Activated CD8-positive, alpha-beta T cell treated with anti-CD3 and anti-CD28 coated beads, Interleukin-2, amount 10 ng/mL, durations not matched to agents 7 days and 5 days (primary cell): ENCODE measurements at regions not wholly inside any gene's neighbourhood (a gene's known extent, or its start where the extent isn't known, plus 50 kb on each side); places are given as distances from the start of the nearest gene placed in this dataset.

Experiments used
- ATAC-seq: fragments of 150-1000 bp; cut with Tn5 transposase; one replicate; pipeline ENCODE4 v1.10.0; 2021; ENCODE audit warnings: moderate library complexity
- CTCF ChIA-PET: fragments of 350-600 bp; sonication (Branson Sonifier 250); formaldehyde crosslinking; loops from one replicate; lab custom pipeline; 2021; ENCODE audit warnings: antibody characterized with exemption; lab: Charles Lee
- POLR2A ChIA-PET: fragments of 350-600 bp; sonication (Branson Sonifier 250); formaldehyde crosslinking; loops from one replicate; lab custom pipeline; 2021; ENCODE audit warnings: antibody characterized with exemption; lab: Charles Lee
- DNase-seq: peaks from one replicate; pipeline ENCODE4 v3.0.0-alpha.2; 2020
- H3K27ac Mint-ChIP-seq: one replicate; pipeline ENCODE4 v1.8.0; 2021; ENCODE audit warnings: mild to moderate bottlenecking, mixed read lengths
- H3K27me3 Mint-ChIP-seq: one replicate; pipeline ENCODE4 v1.8.0; 2021; ENCODE audit warnings: low read depth, mixed read lengths
- H3K36me3 Mint-ChIP-seq: one replicate; pipeline ENCODE4 v1.8.0; 2021; ENCODE audit warnings: low read depth, mixed read lengths
- H3K4me1 Mint-ChIP-seq: one replicate; pipeline ENCODE4 v1.8.0; 2021; ENCODE audit warnings: low read depth, mixed read lengths
- H3K4me3 Mint-ChIP-seq: one replicate; pipeline ENCODE4 v1.8.0; 2021; ENCODE audit warnings: mild to moderate bottlenecking, mixed read lengths
- H3K9me3 Mint-ChIP-seq: one replicate; pipeline ENCODE4 v1.8.0; 2022; ENCODE audit warnings: mixed read lengths; ENCODE audit not compliant: insufficient read depth

- H3K27me3 Mint-ChIP-seq: peaks cover 59% of the 10 kb centered on the region
- ATAC-seq (no peak), DNase-seq (no peak)
- no peaks in the 10 kb centered on the region for H3K9me3 Mint-ChIP-seq
- ChIA-PET POLR2A (no interaction called here), CTCF (no interaction called here)
- no peaks in the 10 kb centered on the region for H3K4me1 Mint-ChIP-seq
- H3K27ac Mint-ChIP-seq: no peak overlapping the region
- H3K4me3 Mint-ChIP-seq: no peak overlapping the region
- H3K36me3 Mint-ChIP-seq: no peaks in the 10 kb centered on the region
Measured at GRCh38 chr1:47510282-47510811, 72.5 kb downstream of the FOXD2 start.

- DNase-seq (no peak), ATAC-seq (no peak)
- no peak overlapping the region for H3K27ac Mint-ChIP-seq
- no peaks in the 10 kb centered on the region for H3K9me3 Mint-ChIP-seq
- H3K27me3 Mint-ChIP-seq: peaks cover 45% of the 10 kb centered on the region
- H3K4me3 Mint-ChIP-seq: no peak overlapping the region
- no peaks in the 10 kb centered on the region for H3K4me1 Mint-ChIP-seq
- no peaks in the 10 kb centered on the region for H3K36me3 Mint-ChIP-seq
- POLR2A ChIA-PET: no interaction called here
- CTCF ChIA-PET: no interaction called here
Measured at GRCh38 chr1:47511825-47512224, 74.0 kb downstream of the FOXD2 start.

GRCh38 chr1:47513393-47513792 lies 75.5 kb downstream of the FOXD2 start:
- Mint-ChIP-seq H3K4me3 (no peak overlapping the region), H3K36me3 (no peaks in the 10 kb centered on the region), H3K27me3 (peaks cover 41% of the 10 kb centered on the region), H3K4me1 (no peaks in the 10 kb centered on the region), H3K27ac (no peak overlapping the region), H3K9me3 (no peaks in the 10 kb centered on the region)
- no peak for ATAC-seq
- DNase-seq: no peak
- POLR2A ChIA-PET: no interaction called here
- CTCF ChIA-PET: no interaction called here

- ChIA-PET CTCF (no interaction called here), POLR2A (no interaction called here)
- H3K9me3 Mint-ChIP-seq: no peaks in the 10 kb centered on the region
- no peak overlapping the region for H3K27ac Mint-ChIP-seq
- ATAC-seq: no peak
- DNase-seq: no peak
- no peaks in the 10 kb centered on the region for H3K4me1 Mint-ChIP-seq
- H3K27me3 Mint-ChIP-seq: peaks cover 34% of the 10 kb centered on the region
- no peak overlapping the region for H3K4me3 Mint-ChIP-seq
- no peaks in the 10 kb centered on the region for H3K36me3 Mint-ChIP-seq
Measured at GRCh38 chr1:47514229-47514628, 76.4 kb downstream of the FOXD2 start.

- ATAC-seq: no peak
- Mint-ChIP-seq H3K27ac (no peak overlapping the region), H3K4me3 (no peak overlapping the region), H3K9me3 (no peaks in the 10 kb centered on the region), H3K4me1 (no peaks in the 10 kb centered on the region), H3K36me3 (no peaks in the 10 kb centered on the region), H3K27me3 (peaks cover 31% of the 10 kb centered on the region)
- no peak for DNase-seq
- CTCF ChIA-PET: no interaction called here
- POLR2A ChIA-PET: no interaction called here
Measured at GRCh38 chr1:47515164-47515789, 77.4 kb downstream of the FOXD2 start.

- H3K27ac Mint-ChIP-seq: no peak overlapping the region
- H3K4me1 Mint-ChIP-seq: no peaks in the 10 kb centered on the region
- no peak overlapping the region for H3K4me3 Mint-ChIP-seq
- H3K27me3 Mint-ChIP-seq: peaks cover 26% of the 10 kb centered on the region
- no peaks in the 10 kb centered on the region for H3K36me3 Mint-ChIP-seq
- ChIA-PET POLR2A (no interaction called here), CTCF (interaction anchor here (1.3 to 1.4 kb wide), 3 partner anchors 12 to 208 kb away, joined by 3 to 6 read pairs (median 3); no protein-coding TSS in a partner anchor)
- no peaks in the 10 kb centered on the region for H3K9me3 Mint-ChIP-seq
- ATAC-seq (no peak), DNase-seq (no peak)
Measured at GRCh38 chr1:47517946-47518345, 80.1 kb downstream of the FOXD2 start.

GRCh38 chr1:47519491-47519890 lies 81.6 kb downstream of the FOXD2 start:
- no peak overlapping the region for H3K27ac Mint-ChIP-seq
- H3K4me1 Mint-ChIP-seq: no peaks in the 10 kb centered on the region
- ATAC-seq: no peak
- H3K27me3 Mint-ChIP-seq: peaks cover 31% of the 10 kb centered on the region
- CTCF ChIA-PET: interaction anchor here (1.3 kb wide), 1 partner anchor 9 kb away, joined by 4 read pairs; no protein-coding TSS in a partner anchor
- no peak overlapping the region for H3K4me3 Mint-ChIP-seq
- POLR2A ChIA-PET: no interaction called here
- no peaks in the 10 kb centered on the region for H3K36me3 Mint-ChIP-seq
- H3K9me3 Mint-ChIP-seq: no peaks in the 10 kb centered on the region
- DNase-seq: no peak

- Mint-ChIP-seq H3K4me1 (no peaks in the 10 kb centered on the region), H3K27ac (no peak overlapping the region), H3K9me3 (no peaks in the 10 kb centered on the region), H3K36me3 (no peaks in the 10 kb centered on the region), H3K4me3 (no peak overlapping the region), H3K27me3 (peaks cover 33% of the 10 kb centered on the region)
- ATAC-seq (no peak), DNase-seq (no peak)
- CTCF ChIA-PET: interaction anchor here (1.3 kb wide), 1 partner anchor 9 kb away, joined by 4 read pairs; no protein-coding TSS in a partner anchor
- POLR2A ChIA-PET: no interaction called here
Measured at GRCh38 chr1:47519971-47520370, 82.1 kb downstream of the FOXD2 start.

- ChIA-PET POLR2A (no interaction called here), CTCF (no interaction called here)
- Mint-ChIP-seq H3K36me3 (no peaks in the 10 kb centered on the region), H3K4me3 (no peak overlapping the region), H3K27me3 (peaks cover 35% of the 10 kb centered on the region), H3K4me1 (no peaks in the 10 kb centered on the region), H3K27ac (no peak overlapping the region), H3K9me3 (no peaks in the 10 kb centered on the region)
- DNase-seq (no peak), ATAC-seq (no peak)
Measured at GRCh38 chr1:47521034-47521881, 83.4 kb downstream of the FOXD2 start.

- no peak for ATAC-seq
- Mint-ChIP-seq H3K27me3 (peaks cover 33% of the 10 kb centered on the region), H3K9me3 (no peaks in the 10 kb centered on the region), H3K4me1 (no peaks in the 10 kb centered on the region), H3K36me3 (no peaks in the 10 kb centered on the region), H3K4me3 (no peak overlapping the region), H3K27ac (no peak overlapping the region)
- ChIA-PET CTCF (interaction anchor here (1.5 kb wide), 1 partner anchor 203 kb away, joined by 3 read pairs; no protein-coding TSS in a partner anchor), POLR2A (no interaction called here)
- DNase-seq: no peak
Measured at GRCh38 chr1:47522935-47523834, 85.3 kb downstream of the FOXD2 start.

- Mint-ChIP-seq H3K4me3 (no peak overlapping the region), H3K27ac (no peak overlapping the region), H3K36me3 (no peaks in the 10 kb centered on the region), H3K9me3 (no peaks in the 10 kb centered on the region), H3K27me3 (peaks cover 33% of the 10 kb centered on the region), H3K4me1 (no peaks in the 10 kb centered on the region)
- DNase-seq: no peak
- ChIA-PET CTCF (interaction anchor here (1.5 kb wide), 1 partner anchor 202 kb away, joined by 3 read pairs; no protein-coding TSS in a partner anchor), POLR2A (no interaction called here)
- ATAC-seq: no peak
Measured at GRCh38 chr1:47523835-47524215, 86.0 kb downstream of the FOXD2 start.
